ENCODE measurements at regions not wholly inside any gene's neighbourhood (a gene's known extent, or its start where the extent isn't known, plus 50 kb on each side); places are given as distances from the start of the nearest gene placed in this dataset.
"Not testable (repeated sequence)": the region's sequence is repeated elsewhere in the genome, so short reads cannot be mapped to it uniquely, and the experiment has no call there.

DNA sequence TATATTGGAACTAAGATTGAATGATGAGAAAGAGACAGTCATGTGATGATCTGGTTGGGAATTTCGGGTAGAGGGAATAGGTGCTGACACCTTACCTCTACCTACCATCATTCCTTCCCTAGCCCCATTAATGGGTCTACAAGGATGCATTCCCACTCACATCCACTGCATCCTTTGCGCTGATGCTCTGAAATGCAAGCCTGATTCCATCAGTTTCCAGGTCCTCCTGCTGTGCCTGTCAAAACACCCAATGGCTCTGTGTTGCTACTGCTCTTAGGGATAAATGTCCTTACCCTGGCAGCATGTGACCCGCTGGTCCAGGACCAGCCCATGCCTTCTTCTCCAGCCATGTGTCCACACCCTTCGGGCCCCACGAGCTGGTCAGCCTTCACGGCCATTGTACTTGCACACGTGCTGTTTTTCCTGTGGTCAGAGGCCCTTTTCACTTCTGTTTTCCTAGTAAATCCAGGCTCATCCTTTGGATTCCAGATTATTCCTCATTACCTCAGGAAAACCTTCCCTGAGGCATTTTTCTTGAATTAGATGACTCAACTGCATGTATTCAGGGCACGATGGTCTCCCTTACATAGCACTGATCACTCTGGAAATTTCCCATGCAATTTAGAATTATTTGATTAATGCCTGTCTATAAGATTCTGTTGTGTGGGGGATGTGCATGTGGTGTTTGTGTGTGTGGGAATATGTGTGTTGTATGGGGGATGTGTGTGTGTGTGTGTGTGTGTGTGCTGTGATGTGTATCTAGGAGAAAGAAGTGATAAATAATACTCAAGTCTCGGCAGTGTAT, 185.0 kb downstream of the DIRAS2 start:
- DNase-seq: no peak

GRCh38 chr9:90458485-90458884, 184.1 kb downstream of the DIRAS2 start:
- no peak for DNase-seq

GRCh38 chr9:90459321-90459720, 183.3 kb downstream of the DIRAS2 start:
- no peak for DNase-seq

DNA sequence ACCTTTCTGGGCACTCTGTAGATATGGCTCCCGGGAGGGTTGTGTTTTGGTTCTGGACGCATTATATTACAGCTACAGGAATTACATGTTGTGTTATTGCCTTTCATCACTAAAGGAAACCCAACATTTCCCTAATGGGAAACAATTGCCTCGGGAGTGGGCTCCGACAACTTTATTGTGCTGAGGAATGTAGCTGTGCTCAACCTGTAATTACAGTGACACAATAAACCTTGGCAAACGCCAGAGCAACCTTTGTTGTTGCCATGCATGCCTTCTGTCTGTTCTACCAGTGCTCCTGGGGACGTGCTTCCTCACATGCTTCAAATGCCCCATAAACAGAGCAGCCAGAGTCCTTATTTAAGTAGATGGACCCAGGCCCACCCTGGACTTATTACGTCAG, 182.4 kb downstream of the DIRAS2 start:
- no peak for DNase-seq

- DNase-seq: no peak
These were observed 177.6 kb downstream of the DIRAS2 start for GRCh38 chr9:90464978-90465377.

DNA sequence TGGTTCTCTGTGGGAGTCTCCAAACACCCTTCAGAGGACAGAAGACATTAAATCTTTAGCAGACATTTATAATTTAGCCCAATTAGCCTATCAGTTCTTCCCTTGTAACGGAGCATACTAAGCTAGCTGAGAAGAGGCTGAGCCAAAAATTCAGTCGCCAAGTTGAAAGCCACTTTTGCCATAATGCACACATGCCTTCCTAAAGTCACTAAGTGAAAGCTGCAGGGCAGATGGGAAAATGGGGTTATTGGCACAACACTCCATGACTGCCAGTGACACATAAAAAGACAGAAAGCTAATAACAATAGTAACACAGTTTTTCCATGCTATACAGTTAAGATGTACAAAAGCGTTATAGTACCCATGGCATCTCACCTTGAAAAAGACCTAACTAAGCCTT, 176.2 kb downstream of the DIRAS2 start:
- DNase-seq: no peak

DNA sequence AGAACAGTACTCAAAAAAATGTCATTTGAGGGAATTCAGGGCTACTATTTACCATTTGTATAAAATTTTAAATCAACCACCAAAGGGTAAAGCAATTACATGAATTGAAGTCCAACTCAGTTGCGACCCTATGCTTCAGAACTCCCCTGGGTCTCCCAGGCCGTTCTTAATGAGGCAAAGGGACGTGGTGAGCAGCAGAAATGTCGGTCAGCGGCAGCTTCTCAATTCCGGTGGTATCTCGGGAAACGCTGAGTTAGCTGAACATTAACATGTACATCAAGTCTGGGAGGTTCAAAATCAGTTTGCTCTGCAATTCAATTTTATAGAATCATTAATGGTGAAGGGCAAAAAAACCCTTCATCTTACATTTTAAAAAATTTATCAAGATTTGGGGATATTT, 173.2 kb downstream of the DIRAS2 start:
- no peak for DNase-seq

DNA sequence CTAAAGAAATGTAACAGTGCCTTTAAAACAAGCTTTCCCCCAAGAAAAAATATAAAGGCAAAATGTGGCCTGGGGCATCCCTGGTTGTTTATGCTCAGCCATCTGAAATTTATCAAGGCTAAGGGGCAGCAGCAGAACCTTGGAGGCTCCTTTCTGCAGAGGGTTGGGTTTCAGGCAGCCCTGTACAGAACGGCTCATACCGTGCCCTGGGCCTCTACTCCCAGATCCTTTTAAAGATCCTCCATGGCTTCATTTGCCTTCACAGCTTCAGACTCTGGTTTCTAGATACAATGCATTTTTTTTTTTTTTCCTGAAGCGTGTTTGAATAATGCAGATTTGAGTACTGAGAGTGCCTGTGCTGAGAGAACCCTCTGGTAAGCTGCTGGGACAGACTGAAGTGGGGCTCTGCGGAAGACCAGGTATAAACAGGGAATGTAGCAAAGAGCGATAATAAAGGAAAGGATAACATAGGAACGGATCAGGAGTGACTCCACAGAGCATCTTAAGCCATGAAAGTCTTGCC, 172.7 kb downstream of the DIRAS2 start:
- no peak for DNase-seq

GRCh38 chr9:90476058-90476457, 166.6 kb downstream of the DIRAS2 start:
- no peak for DNase-seq

- no peak for DNase-seq
These were observed 165.1 kb downstream of the DIRAS2 start for GRCh38 chr9:90477535-90477934.

- no peak for DNase-seq
These were observed 163.8 kb downstream of the DIRAS2 start for GRCh38 chr9:90478821-90479220.

DNA sequence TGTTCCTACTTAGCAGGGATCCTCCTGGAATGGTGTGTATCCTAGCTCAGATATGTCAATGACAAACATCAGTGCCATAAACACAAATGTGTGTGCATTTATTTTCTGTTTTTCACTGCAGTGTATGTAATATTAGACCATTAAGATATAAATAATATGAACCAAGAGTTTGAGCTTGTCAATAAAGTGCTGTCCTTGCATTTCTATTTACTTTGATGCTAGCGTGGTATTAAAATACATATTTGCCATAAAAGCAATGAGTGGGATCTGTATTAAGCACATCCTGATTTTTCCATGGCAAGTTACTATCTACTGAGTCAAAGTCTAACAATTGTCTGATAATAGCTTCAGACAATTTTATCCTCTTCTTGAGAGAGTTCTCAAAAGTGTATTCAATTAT, 157.6 kb downstream of the DIRAS2 start:
- no peak for DNase-seq

DNA sequence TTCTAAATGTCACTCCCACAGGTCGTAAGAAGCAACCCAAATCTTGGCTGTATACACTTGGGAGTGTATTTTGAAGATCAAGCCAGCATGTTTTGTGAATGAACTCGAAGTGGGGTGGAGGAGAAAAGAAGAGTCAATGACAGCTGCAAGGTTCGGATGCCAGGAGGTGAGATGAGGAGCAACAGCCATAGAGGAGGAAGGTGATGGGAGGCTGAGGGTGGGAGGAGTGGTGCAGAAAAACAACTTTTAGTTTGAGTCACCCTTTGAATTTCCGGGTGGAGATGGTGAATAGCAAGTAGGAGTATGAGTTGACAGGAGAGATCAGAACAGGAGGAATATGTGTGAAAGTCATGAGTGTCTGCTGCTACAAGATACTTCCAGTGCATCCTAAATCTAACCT, 153.6 kb downstream of the DIRAS2 start:
- DNase-seq: no peak

DNA sequence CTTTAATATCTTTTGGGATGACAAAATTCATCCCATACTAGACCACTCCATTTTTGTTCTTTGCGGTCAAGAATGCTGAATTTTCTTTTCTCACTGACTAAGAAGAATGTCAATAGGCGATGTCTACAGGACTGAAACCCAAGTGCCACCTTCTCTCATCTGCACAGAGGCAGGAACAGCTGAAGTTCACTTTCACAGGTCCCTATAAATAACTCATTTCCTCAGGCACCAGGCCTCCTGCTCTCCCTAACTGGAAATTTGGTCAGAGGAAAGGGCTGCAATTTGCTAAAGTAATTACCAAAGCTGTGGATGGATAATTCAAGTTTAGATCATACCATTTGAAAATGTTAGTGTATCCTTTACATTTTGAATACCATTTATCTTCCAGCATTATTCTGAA, 142.9 kb downstream of the DIRAS2 start:
- no peak for DNase-seq

GRCh38 chr9:90502134-90502533, 140.5 kb downstream of the DIRAS2 start:
- DNase-seq: no peak

DNA sequence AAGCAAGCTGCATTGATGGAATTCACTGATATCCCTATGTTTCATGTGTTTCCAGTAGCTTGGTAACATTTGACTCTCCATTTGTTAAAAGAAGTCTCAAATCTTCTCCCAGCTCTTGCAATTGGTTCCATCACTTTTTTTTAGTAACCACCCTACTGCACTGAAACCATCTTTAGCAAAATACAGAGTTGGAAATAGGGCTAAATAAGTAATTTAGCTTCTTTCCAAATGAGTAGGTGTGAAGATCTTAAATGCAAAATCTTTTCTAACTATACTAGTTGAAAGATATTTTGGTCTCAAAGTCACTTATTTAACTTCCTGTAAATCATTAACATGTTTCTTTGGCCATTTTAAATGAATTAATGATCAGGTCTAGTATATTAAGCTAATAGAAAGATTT, 138.1 kb downstream of the DIRAS2 start:
- DNase-seq: no peak

DNA sequence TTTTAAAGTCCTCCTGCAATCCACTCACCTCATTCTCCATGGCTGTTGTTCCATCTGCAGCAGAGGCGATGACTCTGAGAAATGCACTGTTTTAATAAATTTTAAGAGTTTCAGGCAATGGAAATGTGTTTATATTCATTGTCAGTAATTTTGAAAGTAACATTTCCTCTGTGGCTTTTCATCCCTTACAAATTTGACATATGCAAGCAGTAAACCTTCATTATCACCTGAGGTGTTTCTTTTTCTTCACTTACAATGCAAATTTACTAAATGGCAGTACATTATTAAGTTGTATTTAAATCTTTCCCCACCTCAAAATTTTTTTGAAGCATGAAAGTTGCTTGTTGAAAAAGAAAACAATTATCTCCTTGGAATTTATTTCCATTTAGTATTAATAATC, 136.9 kb downstream of the DIRAS2 start:
- no peak for DNase-seq

- DNase-seq: not testable (repeated sequence)
These were observed 136.2 kb downstream of the DIRAS2 start for GRCh38 chr9:90506402-90506801.

GRCh38 chr9:90507621-90508020, 135.0 kb downstream of the DIRAS2 start:
- no peak for DNase-seq

- DNase-seq: no peak
These were observed 133.7 kb downstream of the DIRAS2 start for GRCh38 chr9:90508940-90509339.

GRCh38 chr9:90511711-90512110, 130.9 kb downstream of the DIRAS2 start:
- DNase-seq: no peak

DNA sequence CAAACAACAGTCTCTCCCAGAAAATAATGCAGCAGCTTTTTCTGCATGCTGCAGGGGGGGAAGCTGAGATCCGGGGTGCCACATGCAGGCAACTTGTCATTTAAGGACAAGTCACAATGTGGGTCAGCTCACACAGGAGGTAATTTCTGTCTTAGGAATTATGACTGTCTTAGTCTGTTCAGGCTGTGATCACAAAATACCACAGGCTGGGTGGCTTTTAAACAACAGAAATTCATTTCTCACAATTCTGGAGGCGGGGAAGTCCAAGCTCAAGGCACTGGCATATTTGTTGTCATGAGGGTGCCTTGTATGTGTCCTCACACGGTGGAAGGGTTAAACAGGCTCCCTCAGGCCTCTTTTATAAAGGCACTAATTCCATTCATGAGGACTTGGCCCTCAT, 127.7 kb downstream of the DIRAS2 start:
- no peak for DNase-seq

- no peak for DNase-seq
These were observed 127.1 kb downstream of the DIRAS2 start for GRCh38 chr9:90515510-90515909.

DNA sequence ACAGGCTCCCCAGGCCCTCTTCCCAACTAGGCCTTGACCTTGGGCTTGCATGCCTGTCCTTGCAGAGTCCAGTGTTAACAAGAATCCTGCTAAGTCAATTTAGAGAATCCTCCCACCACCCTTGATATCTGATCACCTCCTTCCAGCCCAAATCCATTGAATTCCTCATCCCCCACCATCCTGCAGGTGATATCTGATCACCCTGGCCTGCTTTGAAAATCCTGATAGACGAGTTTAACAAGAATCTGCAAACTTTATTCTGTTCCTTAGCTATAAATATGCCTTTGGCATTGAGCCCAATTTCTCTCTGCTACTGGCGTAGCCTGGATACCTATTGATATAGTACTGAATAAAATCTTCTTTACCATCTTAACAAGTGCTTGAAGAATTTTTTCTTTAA, 125.5 kb downstream of the DIRAS2 start:
- DNase-seq: no peak
